NCI-H524 treated with DMSO at 0.1 percent for 48 hours (cell line): ENCODE measurements at regions not wholly inside any gene's neighbourhood (a gene's known extent, or its start where the extent isn't known, plus 50 kb on each side); places are given as distances from the start of the nearest gene placed in this dataset.
"Not testable (repeated sequence)": the region's sequence is repeated elsewhere in the genome, so short reads cannot be mapped to it uniquely, and the experiment has no call there.

Experiments
- DNase-seq: peaks from one replicate; lab custom pipeline; 2025; lab: John Stamatoyannopoulos, UW

DNA sequence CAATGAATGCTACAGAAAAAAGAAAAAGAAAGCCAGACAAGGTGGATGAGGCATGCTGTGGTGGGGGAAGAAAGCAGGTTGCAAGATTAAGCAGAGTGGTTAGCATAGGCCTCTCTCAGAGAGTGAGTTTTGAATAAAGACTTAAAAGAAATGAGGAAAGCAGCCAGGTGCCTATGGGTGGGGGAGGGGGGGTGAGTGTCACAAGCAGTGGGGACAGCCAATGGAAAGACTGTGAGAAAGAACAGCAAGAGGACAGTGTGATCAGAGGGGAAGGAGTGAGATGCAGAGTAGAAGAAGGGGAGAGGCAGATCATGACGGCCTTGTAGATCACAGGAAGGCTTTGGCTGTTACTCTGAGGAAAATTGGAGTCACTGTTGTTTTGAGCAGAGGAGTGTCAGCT is 162.5 kb downstream of the SOX3 start:
- no peak for DNase-seq

GRCh38 chrX:140337263-140337662 is 167.6 kb downstream of the SOX3 start:
- no peak for DNase-seq

- DNase-seq = no peak
Observed at GRCh38 chrX:140318296-140318695, 186.6 kb downstream of the SOX3 start.

- no peak for DNase-seq
Observed at GRCh38 chrX:140317462-140317861, 187.4 kb downstream of the SOX3 start.

DNA sequence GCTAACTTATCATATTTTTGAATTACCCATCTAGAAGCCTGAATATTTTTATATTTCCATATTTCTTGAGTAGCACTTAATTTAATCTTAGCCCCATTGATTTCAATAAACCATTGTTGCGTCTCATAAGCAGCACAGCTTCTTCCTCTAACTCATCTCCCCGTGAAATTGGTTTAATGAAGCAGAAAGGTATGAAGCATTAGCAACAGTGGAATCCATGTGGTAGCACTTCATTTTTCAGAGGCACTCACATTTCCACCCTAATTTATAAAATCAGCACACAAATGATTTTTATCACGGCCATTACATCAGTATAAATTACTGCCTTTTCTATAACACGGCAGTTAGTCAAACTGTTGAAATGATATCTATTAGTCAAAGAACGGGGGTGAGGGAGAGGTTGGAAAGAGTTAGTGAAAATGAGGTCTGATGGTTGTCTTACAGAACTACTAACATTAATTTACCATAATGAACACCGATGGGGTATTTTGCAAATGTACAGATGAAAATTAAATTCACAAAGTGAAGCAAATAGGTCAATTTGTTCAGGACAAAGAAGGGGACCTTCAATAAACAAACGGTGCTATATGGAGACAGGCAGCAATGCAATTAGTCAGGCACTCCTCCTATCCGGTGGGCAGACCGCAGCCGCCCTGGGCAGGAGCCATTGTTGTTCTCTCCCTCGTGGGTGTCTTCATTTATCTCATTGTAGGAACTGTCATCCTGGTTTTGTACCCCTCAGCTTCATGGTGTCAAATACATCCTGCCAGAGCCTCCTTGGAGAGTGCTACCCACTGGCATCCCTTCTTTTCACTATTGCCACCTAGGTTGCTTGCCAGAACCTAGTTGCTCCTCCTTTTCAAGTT is 205.7 kb downstream of the SOX3 start:
- DNase-seq = no peak

GRCh38 chrX:140297273-140297672 is 207.6 kb downstream of the SOX3 start:
- DNase-seq = no peak

- DNase-seq = no peak
Observed at GRCh38 chrX:140292961-140293360, 211.9 kb downstream of the SOX3 start.

- no peak for DNase-seq
Observed at GRCh38 chrX:140292188-140292587, 212.7 kb downstream of the SOX3 start.

GRCh38 chrX:140274811-140275525 is 229.9 kb downstream of the SOX3 start:
- no peak for DNase-seq

DNA sequence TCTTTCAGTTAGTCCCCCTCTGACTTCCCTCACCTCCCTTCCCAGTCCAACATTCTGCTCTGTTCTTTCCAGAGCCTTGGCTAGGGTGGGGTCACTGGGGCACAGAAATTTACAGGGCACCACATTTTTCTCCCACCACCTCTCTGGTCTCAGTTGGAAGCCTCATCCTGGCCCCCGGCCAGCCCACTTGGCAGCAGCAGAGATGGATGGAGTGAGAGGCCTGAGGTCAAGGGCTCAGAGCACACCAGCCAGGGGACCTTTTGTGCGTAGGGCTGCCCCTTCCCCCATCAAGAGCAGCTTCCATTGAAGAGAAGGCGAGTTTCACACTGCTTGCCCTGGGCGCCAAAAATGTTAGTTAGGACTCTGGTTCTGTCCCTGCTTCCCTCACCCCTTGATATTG is 230.9 kb downstream of the SOX3 start:
- DNase-seq = no peak

DNA sequence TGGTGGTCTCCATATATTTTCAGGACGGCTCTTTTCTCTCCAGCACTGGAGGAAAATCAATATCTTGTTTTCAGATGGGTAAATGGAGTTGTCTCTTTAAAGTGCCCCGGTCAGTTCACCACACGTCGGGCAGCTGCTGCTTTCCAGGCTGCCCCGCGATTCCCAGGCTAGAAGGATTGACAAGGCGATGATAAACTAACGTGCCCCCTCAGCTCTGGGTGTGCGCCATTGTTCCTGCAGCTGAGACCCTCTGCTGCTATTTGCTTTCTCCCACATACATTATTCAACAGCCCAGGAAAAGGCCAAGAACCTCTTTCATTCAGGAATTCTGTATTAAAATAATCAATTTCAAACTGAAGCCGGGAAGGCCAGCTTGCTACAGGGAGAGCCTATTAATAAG is 254.5 kb downstream of the SOX3 start:
- no peak for DNase-seq

DNA sequence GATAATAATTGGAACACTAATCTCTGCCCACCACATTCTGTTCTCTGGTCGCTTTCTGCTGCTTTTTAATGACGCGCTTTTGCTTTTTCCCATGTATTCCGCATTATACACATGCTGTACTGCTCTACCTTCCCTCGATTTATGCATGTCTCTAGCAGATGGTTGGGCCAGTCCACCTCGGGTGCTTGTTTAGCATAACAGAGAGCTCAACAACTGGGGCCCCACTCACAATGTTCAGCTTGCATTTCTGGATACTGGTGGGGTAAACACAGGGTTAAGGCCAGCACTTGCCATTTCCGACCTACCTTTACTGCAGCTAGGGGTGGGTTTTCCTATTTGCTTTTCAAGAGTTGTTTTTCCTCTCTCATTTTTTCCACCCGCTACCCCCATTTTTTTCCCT is 255.8 kb downstream of the SOX3 start:
- no peak for DNase-seq

- no peak for DNase-seq
Observed at GRCh38 chrX:140229191-140229590, 263.9 kb upstream of the CXorf66 start.

DNA sequence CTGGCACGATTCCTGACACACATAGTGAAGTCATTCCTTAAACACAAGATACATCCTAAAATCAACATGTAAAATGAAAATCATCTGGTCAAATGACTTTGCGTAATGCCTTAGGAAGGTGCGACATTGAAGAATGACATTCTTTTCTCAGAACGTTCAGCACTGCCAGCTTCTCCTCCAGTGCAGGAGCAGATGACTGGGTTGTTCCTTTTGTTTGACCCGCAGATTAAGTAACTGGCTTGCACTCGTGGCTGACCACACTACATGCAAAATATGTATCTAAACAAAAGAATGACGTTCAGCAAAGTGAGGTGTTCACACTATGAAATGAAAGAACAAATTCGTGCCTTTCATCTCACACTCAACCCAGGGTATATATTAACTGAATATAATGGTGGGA is 260.7 kb upstream of the CXorf66 start:
- DNase-seq = not testable (repeated sequence)

GRCh38 chrX:140215894-140216293 is 250.6 kb upstream of the CXorf66 start:
- DNase-seq = not testable (repeated sequence)

- DNase-seq = not testable (repeated sequence)
Observed at GRCh38 chrX:140214518-140214917, 249.2 kb upstream of the CXorf66 start.

- DNase-seq = no peak
Observed at GRCh38 chrX:140206657-140207056, 241.3 kb upstream of the CXorf66 start.

GRCh38 chrX:140190441-140191108 is 225.3 kb upstream of the CXorf66 start:
- DNase-seq = no peak

- no peak for DNase-seq
Observed at GRCh38 chrX:140180585-140180984, 215.3 kb upstream of the CXorf66 start.

DNA sequence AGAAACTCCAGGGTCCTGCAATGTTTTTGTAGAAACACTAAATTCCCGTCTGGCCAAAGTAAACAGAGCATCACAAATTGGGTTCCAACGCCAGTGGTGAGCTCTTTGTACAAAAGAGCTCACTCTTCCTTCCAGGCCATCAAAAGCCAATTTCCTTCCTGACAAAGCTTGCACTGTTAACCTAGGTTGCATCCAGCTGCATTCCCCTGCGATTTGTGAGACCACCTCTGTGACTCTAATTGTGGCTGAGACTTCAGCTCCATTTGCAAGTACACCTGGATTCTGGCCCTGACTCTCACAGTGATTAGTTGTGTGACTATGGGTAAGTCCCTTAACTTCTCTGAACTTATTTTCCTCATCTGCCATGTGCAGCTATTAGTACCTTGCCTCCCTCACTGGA is 212.5 kb upstream of the CXorf66 start:
- DNase-seq = no peak

- DNase-seq = no peak
Observed at GRCh38 chrX:140172401-140172800, 207.1 kb upstream of the CXorf66 start.

DNA sequence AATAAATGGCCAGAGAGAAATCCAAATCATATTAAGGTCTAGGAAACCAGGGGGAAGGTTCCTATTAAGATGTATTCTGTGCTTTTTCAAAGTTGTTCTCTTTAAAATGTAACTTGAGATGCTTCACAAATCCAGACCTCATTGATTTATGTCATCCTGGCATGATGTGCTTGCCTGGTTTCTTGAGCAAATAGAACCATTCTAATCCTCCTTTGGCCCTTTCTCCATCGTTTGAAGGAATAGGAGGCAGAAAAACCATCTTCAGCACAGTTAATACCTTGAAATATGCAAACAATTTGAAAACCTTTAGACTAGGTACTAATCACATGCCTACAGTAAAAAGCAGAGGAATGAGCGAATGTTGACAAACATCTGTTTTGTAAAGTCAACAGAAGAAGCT is 202.2 kb upstream of the CXorf66 start:
- no peak for DNase-seq

- DNase-seq = no peak
Observed at GRCh38 chrX:140165849-140166248, 200.5 kb upstream of the CXorf66 start.
